NCI-H146 treated with DMSO at 0.1 percent for 48 hours (cell line): ENCODE measurements at regions not wholly inside any gene's neighbourhood (a gene's known extent, or its start where the extent isn't known, plus 50 kb on each side); places are given as distances from the start of the nearest gene placed in this dataset.
"Not testable (repeated sequence)": the region's sequence is repeated elsewhere in the genome, so short reads cannot be mapped to it uniquely, and the experiment has no call there.

Experiments
- DNase-seq: peaks from one replicate; lab custom pipeline; 2025; ENCODE audit not compliant: unreplicated experiment; lab: John Stamatoyannopoulos, UW

DNA sequence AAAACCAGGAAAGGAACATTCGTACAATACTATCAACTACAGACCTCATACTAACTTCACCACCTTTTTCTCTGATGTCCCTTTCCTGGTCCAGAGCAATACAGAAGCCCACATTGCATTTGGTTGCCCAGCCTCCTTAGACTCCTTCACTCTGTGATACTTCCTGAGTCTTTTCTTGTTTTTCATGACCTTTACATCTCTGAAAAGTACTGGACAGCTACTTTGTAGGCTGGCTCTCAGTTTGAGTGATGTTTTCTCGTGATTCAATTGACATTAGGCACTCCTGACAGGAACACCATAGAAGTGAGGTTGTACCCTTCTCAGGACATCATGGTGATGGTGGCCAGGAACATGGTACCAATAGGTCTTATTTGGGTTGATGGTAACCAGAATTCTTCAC, 185.9 kb upstream of the SLC39A10 start:
- DNase-seq: no peak

- DNase-seq: no peak
Observed at GRCh38 chr2:195470622-195471021, 186.4 kb upstream of the SLC39A10 start.

GRCh38 chr2:195468771-195469170, 188.3 kb upstream of the SLC39A10 start:
- DNase-seq: no peak

GRCh38 chr2:195466427-195466826, 190.6 kb upstream of the SLC39A10 start:
- DNase-seq: no peak

DNA sequence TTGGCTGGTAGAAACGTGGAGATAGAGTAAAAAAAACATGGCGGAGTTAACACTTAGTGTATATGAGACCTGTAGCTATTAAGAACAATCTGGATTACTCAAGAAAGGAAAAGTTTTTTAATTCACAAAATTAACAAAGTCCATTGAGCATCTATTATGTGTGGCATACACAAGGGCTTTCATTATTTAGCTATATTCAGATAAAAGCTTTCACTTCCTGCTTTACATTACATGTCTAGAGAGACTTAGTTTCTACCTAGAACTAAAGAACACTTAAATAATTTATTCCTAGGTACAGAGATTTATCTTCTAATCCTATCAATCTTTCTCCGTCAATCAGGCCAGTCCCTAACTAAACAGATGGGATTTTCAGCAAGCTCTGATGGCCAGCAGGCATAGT, 196.0 kb upstream of the SLC39A10 start:
- no peak for DNase-seq

GRCh38 chr2:195458936-195459335, 198.1 kb upstream of the SLC39A10 start:
- no peak for DNase-seq

DNA sequence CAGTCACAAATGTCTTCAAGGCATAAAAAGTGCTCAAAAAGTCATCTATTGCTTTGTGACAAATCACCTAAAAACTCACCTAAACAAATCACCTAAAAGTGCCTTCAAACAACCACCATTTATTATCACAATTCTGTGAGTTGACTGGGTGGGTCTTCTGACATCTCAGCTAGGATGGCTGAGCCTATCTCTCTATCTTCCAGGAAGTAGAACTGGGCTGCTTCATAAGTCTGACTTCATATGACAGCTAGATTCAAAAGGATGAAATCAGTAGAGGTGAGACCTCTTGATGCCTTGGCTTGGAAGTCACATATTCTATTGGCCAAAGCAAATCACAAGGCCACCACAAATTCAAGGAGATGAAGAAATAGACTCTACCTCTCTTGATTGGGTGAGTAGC, 199.2 kb upstream of the SLC39A10 start:
- no peak for DNase-seq

- DNase-seq: no peak
Observed at GRCh38 chr2:195456771-195457170, 200.3 kb upstream of the SLC39A10 start.

DNA sequence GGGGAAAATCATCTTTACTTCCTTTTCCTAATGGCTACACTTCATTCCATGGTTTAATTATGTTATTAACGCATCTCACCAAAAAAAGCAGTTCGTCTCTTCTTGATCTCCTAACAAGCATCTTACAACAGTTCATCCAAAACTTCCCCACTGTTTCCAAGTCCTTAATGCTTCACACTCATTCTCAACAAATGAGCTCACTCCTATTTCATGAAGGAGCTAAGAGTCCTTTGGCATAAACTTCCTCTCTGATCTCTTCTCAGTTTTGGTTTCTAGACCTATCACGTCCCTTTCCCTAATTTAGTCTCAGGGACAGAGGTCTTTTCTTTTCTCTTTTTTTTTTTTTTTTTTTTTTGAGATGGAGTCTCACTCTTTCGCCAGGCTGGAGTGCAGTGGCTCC, 205.9 kb upstream of the SLC39A10 start:
- DNase-seq: no peak

DNA sequence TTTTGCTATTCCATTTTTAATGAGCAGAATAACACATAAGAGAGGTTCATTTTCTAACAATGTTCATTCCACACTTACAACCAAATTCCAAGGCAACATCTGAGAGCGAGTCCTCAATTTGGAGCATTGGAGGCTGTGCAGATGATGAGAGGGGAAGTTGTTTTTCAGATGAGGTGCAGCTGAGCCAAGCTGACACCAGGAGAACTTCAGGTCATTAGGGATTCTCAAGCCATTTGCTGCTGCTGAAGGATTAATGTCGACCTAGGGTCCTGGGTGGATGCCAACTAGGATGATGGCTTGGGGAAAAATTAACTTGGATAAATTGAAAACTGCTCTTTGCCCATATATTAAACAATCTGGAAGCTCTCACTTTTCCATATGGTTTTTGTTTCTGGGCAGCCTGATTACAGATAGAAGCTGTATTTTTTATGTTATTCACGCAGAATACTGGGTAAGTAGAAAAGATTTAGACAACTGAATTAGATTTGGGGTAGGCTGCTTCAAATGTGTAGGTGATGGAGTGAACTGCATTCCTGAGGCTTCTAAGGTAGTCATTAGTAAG, 206.4 kb upstream of the SLC39A10 start:
- DNase-seq: no peak

DNA sequence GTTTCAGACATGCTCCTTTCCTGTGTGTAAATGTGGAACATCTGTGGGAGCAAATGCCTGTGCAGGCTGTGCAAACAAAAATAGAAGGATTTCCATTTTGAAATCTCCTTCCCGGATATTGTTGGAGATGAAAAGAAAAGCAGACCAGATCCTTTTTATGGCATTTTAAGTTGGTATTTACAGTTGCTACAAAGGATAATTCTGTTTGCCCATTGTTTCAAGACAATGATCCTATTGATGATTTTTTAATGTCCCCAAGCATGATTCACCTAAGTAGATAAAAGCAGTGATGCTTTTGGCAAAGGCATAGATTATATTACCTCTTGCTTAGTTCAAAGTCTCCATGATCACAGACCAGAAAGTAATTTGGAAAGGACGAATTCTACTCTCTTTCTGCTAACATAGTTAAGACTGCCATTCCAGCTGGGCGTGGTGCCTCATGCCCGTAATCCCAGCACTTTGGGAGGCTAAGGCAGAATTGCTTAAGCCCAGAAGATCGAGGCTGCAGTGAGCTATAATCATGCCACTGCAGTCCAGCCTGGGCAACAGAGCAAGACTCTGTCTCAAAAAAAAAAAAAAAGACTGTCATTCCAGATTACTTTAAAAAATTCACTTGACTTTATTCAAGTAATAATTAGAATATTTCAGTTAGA, 209.6 kb upstream of the SLC39A10 start:
- peak; percentile 0 for DNase-seq

DNA sequence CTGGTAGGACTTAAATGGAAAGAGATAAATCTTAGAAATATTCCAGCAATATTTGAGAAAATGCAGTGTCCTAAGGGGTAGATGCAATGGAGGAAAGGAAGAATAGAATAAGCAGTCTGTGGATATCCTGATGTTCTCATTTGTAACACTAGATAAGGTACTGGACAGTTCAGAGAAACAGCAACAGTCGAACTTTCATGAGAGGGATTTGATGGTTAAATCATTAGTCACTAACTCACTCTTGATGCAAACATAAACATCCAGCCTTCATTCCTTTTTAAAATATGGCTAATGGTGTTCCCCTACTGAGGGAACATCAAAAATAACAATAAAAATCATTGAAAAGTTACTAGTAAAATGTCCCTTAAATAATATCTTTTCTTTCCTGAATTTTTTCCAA, 211.4 kb upstream of the SLC39A10 start:
- DNase-seq: no peak

GRCh38 chr2:195443926-195444325, 213.1 kb upstream of the SLC39A10 start:
- DNase-seq: no peak

DNA sequence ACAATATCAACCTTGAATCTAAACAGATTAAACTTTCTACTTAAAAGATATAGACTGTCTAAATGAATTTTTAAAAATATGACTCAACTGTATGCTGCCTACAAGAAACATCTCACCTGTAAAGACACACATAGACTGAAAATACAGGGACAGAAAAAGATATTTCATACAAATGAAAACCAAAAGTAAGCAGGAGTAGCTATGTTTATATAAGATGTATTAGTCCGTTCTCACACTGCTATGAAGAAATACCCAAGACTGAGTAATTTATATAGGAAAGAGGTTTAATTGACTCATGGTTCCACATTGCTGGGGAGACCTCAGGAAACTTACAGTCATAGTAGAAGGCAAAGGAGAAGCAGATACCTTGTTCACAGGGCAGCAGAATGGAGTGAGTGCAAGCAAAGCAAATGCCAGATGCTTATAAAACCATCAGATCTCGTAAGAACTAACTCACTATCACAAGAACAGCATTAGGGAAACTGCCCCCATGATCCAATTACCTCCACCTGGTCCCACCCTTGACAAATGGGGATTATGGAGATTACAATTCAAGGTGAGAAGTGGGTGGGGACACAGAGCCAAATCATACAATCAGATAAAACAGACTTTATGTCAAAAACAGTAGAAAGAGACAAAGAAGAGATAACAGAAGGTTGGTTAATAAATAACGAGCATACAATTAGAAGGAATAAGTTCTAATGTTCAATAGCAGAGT, 214.4 kb upstream of the SLC39A10 start:
- DNase-seq: no peak

DNA sequence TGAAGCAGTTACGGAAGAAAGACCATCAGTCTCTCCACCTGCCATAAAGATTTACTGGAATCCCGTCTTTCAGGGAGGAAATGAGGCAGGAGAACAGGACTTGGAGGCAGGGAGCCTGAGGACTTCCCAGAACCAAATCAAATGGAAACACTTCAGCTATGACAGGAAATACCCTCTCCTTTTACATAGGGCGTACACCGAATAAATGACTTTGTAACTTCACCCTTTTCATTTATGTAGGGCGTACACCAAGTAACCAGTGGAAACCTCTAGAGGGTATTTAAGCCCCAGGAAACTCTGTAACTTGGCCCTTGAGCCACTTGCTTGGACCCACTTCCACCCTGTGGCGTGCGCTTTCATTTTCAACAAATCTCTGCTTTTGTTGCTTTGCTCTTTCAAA, 218.3 kb upstream of the SLC39A10 start:
- DNase-seq: no peak

GRCh38 chr2:195437521-195437920, 219.5 kb upstream of the SLC39A10 start:
- no peak for DNase-seq

- no peak for DNase-seq
Observed at GRCh38 chr2:195434346-195434745, 222.7 kb upstream of the SLC39A10 start.

- not testable (repeated sequence) for DNase-seq
Observed at GRCh38 chr2:195433729-195434128, 223.3 kb upstream of the SLC39A10 start.

DNA sequence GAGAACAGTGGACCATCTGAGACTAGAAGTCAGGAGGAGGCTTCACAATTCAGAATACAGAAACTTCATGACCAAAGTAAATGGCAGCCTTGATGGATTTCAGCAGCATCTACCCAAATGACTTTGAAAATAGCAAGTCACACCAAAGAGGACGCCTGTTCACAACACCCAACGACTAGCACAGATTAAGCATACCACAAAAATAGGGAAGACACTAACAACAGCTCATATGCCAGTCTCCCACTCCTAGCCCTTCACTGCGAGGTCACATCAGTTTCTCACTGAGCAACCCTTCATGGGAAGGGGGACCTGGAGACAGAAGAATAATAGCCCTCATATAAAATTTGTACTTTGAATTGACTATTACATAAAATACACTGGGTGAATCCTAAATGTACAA, 228.4 kb upstream of the SLC39A10 start:
- no peak for DNase-seq

- no peak for DNase-seq
Observed at GRCh38 chr2:195425328-195425727, 231.7 kb upstream of the SLC39A10 start.

DNA sequence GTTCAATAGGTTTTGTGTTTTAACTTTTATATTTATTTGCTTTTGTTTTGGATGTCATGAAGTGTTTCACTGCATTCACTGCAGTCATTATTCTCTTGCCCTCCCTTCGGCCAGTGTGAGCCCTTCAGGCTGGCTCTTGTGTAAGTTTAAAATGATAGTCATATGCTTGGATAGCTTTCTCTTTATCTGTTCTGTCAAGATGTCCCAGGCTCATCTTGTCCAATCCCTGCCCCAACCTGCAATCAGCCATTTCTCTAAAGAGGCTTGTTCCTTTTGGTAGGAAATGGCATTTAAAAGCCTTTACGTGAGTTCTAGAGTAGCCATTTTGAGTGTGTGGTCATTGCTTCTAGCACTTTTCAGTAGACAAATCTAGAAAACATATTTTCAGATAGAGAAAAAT, 238.0 kb upstream of the SLC39A10 start:
- no peak for DNase-seq

DNA sequence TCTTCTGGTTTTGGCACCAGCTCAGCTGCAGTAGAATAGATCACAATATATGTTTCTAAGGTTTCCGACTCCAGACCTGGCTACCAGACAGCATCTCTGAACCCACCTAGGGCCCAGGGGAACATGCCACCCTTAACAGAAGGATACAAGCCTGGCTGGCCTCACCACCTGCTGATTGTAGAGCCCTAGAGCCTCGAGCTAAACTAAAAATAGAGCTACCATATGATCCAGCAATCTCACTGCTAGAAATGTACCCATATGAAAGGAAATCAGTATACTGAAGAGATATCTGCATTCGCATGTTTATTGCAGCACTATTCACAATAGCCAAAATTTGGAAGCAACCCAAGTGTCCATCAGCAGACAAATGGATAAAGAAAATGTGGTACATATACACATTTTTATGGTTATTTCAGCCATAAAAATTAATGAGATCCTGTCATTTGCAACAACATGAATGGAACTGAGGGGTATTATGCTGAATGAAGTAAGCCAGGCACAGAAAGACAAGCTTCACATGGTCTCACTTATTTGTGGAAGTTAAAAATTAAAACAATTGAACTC, 242.4 kb upstream of the SLC39A10 start:
- no peak for DNase-seq
